ENCODE measurements at regions not wholly inside any gene's neighbourhood (a gene's known extent, or its start where the extent isn't known, plus 50 kb on each side); places are given as distances from the start of the nearest gene placed in this dataset.

GRCh38 chr16:6853565-6853964 lies 479.1 kb upstream of the RBFOX1 start:
- TF ChIP-seq TAF1 (IDR thresholded peaks at IDR 0.05; ENCODE audit: borderline replicate concordance, low read depth, low read length) (no peak), POLR2AphosphoS5 (IDR thresholded peaks at IDR 0.05; ENCODE audit: low read depth, low read length) (no peak)

Measured in GM12892 (cell line).